GM12878 (cell line): ENCODE measurements at regions not wholly inside any gene's neighbourhood (a gene's known extent, or its start where the extent isn't known, plus 50 kb on each side); places are given as distances from the start of the nearest gene placed in this dataset.

Experiments
- ATAC-seq: fragments of 200-7000 bp; cut with Tn5 transposase; 3 replicates; pipeline ENCODE4 v1.9.1; 2020; ENCODE audit warnings: mild to moderate bottlenecking, moderate library complexity
- BruUV-seq: library from RNA; stranded (reverse); fragments of 400-500 nt; replicated peaks from 2 replicates; lab custom pipeline; 2021; lab: Mats Ljungman, UMichigan
- CTCF ChIA-PET: fragments of 300-600 bp; sonication (Branson Sonifier 250); formaldehyde crosslinking; extraction: SDS; loops from one replicate; lab custom pipeline; 2021; ENCODE audit warnings: inconsistent platforms; lab: Yijun Ruan, JAX
- POLR2A ChIA-PET: fragments of 350-600 bp; formaldehyde crosslinking; extraction: SDS; loops from one replicate; lab custom pipeline; 2021; ENCODE audit warnings: inconsistent platforms; lab: Charles Lee
- RAD21 ChIA-PET: fragments of 300-600 bp; sonication (Branson Sonifier 250); formaldehyde crosslinking; loops from one replicate; lab custom pipeline; 2023; ENCODE audit warnings: antibody characterized with exemption; ENCODE audit not compliant: unreplicated experiment; lab: Charles Lee
- SMC1A ChIA-PET: fragments of 300-600 bp; sonication (Branson Sonifier 250); formaldehyde crosslinking; loops from one replicate; lab custom pipeline; 2023; ENCODE audit not compliant: unreplicated experiment, uncharacterized antibody; lab: Charles Lee
- DNase-seq: peaks from one replicate; pipeline ENCODE4 v3.0.0-alpha.2; 2011; ENCODE audit warnings: low read depth, low spot score
- FAIRE-seq: peaks from 3 replicates; lab custom pipeline; 2011; peaks lifted over from hg19 to GRCh38; lab: Jason Lieb, UNC
- H2AFZ ChIP-seq: 2 replicates; pipeline ENCODE4 v1.6.0; 2011; ENCODE audit warnings: low read depth, low read length, control low read depth; ENCODE audit not compliant: control insufficient read depth
- H3K27ac ChIP-seq: 2 replicates; pipeline ENCODE4 v1.5.1; 2011; ENCODE audit warnings: control low read depth; ENCODE audit not compliant: control insufficient read depth, insufficient read depth
- H3K27me3 ChIP-seq, 2 experiments: replicated peaks in 1 of 2; 2 replicates each; pipeline versions ENCODE4 v1.6.0 to v1.6.1; 2011; ENCODE audit warnings: low read length in 1 of 2; ENCODE audit not compliant: control insufficient read depth in 2 of 2, insufficient read depth in 2 of 2
- H3K36me3 ChIP-seq, 2 experiments: 2 replicates each; pipeline ENCODE4 v1.5.1; 2011; ENCODE audit warnings: low read length in 1 of 2; ENCODE audit not compliant: control insufficient read depth in 2 of 2, insufficient read depth in 2 of 2
- H3K4me1 ChIP-seq: 2 replicates; pipeline ENCODE4 v1.6.1; 2011; ENCODE audit warnings: mild to moderate bottlenecking, low read length, moderate library complexity, mixed read lengths; ENCODE audit not compliant: control insufficient read depth, insufficient read depth
- H3K4me2 ChIP-seq: 2 replicates; pipeline ENCODE4 v1.6.0; 2011; ENCODE audit warnings: control low read depth; ENCODE audit not compliant: control insufficient read depth, insufficient read depth
- H3K4me3 ChIP-seq: fragments of 200-600 bp; sonication (generic); 2 replicates; pipeline ENCODE4 v1.5.1; 2016
- H3K79me2 ChIP-seq: 2 replicates; pipeline ENCODE4 v1.6.0; 2011; ENCODE audit warnings: low read length; ENCODE audit not compliant: control insufficient read depth, insufficient read depth
- H3K9ac ChIP-seq: 2 replicates; pipeline ENCODE4 v1.8.0; 2011; ENCODE audit warnings: low read length, control low read depth, mixed read lengths; ENCODE audit not compliant: control insufficient read depth, insufficient read depth
- H3K9me3 ChIP-seq: replicated peaks from 3 replicates; pipeline ENCODE4 v1.5.1; 2011; ENCODE audit warnings: mild to moderate bottlenecking, low read length; ENCODE audit not compliant: control insufficient read depth, insufficient read depth
- H4K20me1 ChIP-seq: 2 replicates; pipeline ENCODE4 v1.6.0; 2011; ENCODE audit not compliant: control insufficient read depth, insufficient read depth
- ATF7 ChIP-seq: fragments of 450-650 bp; IDR thresholded peaks from 2 replicates; pipeline ENCODE4 v1.6.1; 2016; ENCODE audit warnings: low read depth, mild to moderate bottlenecking
- BCL11A ChIP-seq: IDR thresholded peaks from 2 replicates; pipeline ENCODE4 v1.6.1; 2011; ENCODE audit warnings: low read depth, low read length
- CBX3 ChIP-seq: fragments of 200-600 bp; sonication (generic); IDR thresholded peaks from 2 replicates; pipeline ENCODE4 v1.6.1; 2016; ENCODE audit warnings: low read depth, borderline replicate concordance
- CBX5 ChIP-seq: sonication (generic); IDR thresholded peaks from 2 replicates; pipeline ENCODE4 v1.6.1; 2016; ENCODE audit warnings: low read depth, moderate library complexity, mild to moderate bottlenecking, inconsistent platforms
- ESRRA ChIP-seq: IDR thresholded peaks from 2 replicates; pipeline ENCODE4 v1.6.1; 2012; ENCODE audit warnings: mild to moderate bottlenecking, low read length, improper control_type of control experiment
- IRF4 ChIP-seq: IDR thresholded peaks from 2 replicates; pipeline ENCODE4 v1.6.1; 2011; ENCODE audit warnings: low read depth, low read length
- SPI1 ChIP-seq: IDR thresholded peaks from 2 replicates; pipeline ENCODE4 v1.6.1; 2011; ENCODE audit warnings: low read depth, mild to moderate bottlenecking, low read length, moderate library complexity, borderline replicate concordance; ENCODE audit not compliant: insufficient read depth
- TBL1XR1 ChIP-seq: IDR thresholded peaks from 2 replicates; pipeline ENCODE4 v1.6.1; 2012; ENCODE audit warnings: low read depth, low read length, improper control_type of control experiment
- TCF7 ChIP-seq: IDR thresholded peaks from 2 replicates; pipeline ENCODE4 v1.6.1; 2014; ENCODE audit warnings: antibody characterized with exemption, borderline replicate concordance
- WGBS: methylation state at CpG from one replicate; pipeline ENCODE4 v1.1.6; 2016; ENCODE audit warnings: low lambda C conversion rate; ENCODE audit not compliant: insufficient replicate concordance, insufficient coverage; ENCODE audit errors: missing lambda C conversion rate; 5-methylcytosine and 5-hydroxymethylcytosine counted together
- in situ Hi-C: fragments of 300-500 bp; cut with MboI; formaldehyde crosslinking; loops from 9 replicates; pipeline ENCODE4 v1.14.3; 2018; ENCODE audit warnings: mixed read lengths
- intact Hi-C: fragments of 100-400 bp; cut with micrococcal nuclease; formaldehyde crosslinking; loops from one replicate; pipeline ENCODE4 v1.14.2; 2022; ENCODE audit not compliant: unreplicated experiment
- TF ChIP-seq, protein P1 (sequence below): fragments of 450-650 bp; formaldehyde crosslinking; IDR thresholded peaks from 2 replicates; pipeline ENCODE4 v1.4.0; 2022; ENCODE audit warnings: mild to moderate bottlenecking, moderate library complexity
- TF ChIP-seq, protein P2 (sequence below): fragments of 450-650 bp; formaldehyde crosslinking; IDR thresholded peaks from 2 replicates; pipeline ENCODE4 v1.5.0; 2022; ENCODE audit warnings: mild to moderate bottlenecking, missing genetic modification characterization
- TF ChIP-seq, protein P3 (sequence below): fragments of 450-650 bp; IDR thresholded peaks from 2 replicates; pipeline ENCODE4 v1.6.1; 2016; ENCODE audit warnings: mild to moderate bottlenecking
- TF ChIP-seq, protein P4 (sequence below): fragments of 450-650 bp; IDR thresholded peaks from 2 replicates; pipeline ENCODE4 v1.6.1; 2017; ENCODE audit warnings: low read depth, mild to moderate bottlenecking, moderate library complexity

DNA sequence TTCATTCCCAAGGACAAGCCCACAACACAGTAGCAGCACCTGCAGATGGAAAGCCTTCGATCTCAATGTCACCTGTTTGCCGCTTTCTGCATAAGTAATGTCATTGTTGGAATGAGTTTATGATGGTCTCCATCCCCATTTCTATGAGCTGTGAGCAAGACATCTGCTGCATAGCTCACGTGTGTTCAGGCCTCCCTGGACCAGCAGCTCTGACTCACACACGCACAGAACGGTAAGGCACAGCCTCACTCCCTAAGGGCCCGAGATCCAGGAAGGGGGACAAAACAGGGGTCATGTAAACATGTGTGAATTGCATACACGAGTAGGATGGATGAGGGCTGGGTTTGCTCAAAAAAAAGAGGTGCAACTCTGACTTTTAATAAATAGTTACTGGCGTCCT is 223.1 kb downstream of the SOX9 start (continued):
- TF ChIP-seq, protein P1, sequence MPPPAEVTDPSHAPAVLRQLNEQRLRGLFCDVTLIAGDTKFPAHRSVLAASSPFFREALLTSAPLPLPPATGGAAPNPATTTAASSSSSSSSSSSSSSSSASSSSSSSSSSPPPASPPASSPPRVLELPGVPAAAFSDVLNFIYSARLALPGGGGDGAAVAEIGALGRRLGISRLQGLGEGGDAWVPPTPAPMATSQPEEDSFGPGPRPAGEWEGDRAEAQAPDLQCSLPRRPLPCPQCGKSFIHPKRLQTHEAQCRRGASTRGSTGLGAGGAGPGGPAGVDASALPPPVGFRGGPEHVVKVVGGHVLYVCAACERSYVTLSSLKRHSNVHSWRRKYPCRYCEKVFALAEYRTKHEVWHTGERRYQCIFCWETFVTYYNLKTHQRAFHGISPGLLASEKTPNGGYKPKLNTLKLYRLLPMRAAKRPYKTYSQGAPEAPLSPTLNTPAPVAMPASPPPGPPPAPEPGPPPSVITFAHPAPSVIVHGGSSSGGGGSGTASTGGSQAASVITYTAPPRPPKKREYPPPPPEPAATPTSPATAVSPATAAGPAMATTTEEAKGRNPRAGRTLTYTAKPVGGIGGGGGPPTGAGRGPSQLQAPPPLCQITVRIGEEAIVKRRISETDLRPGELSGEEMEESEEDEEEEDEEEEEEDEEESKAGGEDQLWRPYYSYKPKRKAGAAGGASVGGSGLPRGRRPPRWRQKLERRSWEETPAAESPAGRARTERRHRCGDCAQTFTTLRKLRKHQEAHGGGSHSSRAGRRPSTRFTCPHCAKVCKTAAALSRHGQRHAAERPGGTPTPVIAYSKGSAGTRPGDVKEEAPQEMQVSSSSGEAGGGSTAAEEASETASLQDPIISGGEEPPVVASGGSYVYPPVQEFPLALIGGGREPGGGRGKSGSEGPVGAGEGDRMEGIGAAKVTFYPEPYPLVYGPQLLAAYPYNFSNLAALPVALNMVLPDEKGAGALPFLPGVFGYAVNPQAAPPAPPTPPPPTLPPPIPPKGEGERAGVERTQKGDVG (CRISPR knock-in tag), result no peak

DNA sequence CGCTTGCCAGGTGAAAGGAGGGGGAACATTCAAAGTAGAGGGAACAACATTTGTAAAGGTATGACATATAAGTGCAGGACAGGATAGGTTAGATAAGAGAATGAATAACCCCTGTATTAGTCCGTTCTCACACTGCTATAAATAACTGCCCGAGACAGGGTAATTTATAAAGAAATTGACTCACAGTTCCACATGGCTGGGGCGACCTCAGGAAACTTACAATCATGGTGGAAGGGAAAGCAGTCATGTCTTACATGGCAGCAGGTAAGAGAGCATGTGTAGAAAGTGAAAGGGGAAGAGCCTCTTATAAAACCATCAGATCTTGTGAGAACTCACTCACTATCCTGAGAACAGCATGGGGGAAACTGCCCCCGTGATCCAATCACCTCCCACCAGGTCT is 223.8 kb downstream of the SOX9 start:
- Histone ChIP-seq H3K9ac (no peak overlapping the region), H3K4me1 (no peaks in the 10 kb centered on the region), H3K9me3 (peaks cover 9% of the 10 kb centered on the region; the same call in 2 of the 3 replicates), H2AFZ (no peak overlapping the region), H3K27me3 (no peaks in the 10 kb centered on the region), H3K36me3 (no peaks in the 10 kb centered on the region), H3K27ac (no peak overlapping the region), H3K4me3 (no peak overlapping the region), H3K4me2 (no peak overlapping the region), H3K79me2 (no peaks in the 10 kb centered on the region), H4K20me1 (no peaks in the 10 kb centered on the region)
- RAD21 ChIA-PET, result no interaction called here
- CTCF ChIA-PET, result no interaction called here
- in situ Hi-C loops (no loop called here), intact Hi-C loops (no loop called here)
- POLR2A ChIA-PET, result no interaction called here
- FAIRE-seq (no peak), DNase-seq (no peak), ATAC-seq (peak; percentile 31)
- no TSS peak for BruUV-seq
- 2% methylated on average over 5 of the region's 5 CpGs for WGBS
- SMC1A ChIA-PET, result no interaction called here
- TF ChIP-seq BCL11A (no peak), CBX5 (peak; percentile 80; the same call in 1 of the 2 replicates), TCF7 (no peak), IRF4 (no peak), ATF7 (no peak), TBL1XR1 (no peak), ESRRA (no peak), SPI1 (no peak), CBX3 (no peak)
- TF ChIP-seq, protein P2, sequence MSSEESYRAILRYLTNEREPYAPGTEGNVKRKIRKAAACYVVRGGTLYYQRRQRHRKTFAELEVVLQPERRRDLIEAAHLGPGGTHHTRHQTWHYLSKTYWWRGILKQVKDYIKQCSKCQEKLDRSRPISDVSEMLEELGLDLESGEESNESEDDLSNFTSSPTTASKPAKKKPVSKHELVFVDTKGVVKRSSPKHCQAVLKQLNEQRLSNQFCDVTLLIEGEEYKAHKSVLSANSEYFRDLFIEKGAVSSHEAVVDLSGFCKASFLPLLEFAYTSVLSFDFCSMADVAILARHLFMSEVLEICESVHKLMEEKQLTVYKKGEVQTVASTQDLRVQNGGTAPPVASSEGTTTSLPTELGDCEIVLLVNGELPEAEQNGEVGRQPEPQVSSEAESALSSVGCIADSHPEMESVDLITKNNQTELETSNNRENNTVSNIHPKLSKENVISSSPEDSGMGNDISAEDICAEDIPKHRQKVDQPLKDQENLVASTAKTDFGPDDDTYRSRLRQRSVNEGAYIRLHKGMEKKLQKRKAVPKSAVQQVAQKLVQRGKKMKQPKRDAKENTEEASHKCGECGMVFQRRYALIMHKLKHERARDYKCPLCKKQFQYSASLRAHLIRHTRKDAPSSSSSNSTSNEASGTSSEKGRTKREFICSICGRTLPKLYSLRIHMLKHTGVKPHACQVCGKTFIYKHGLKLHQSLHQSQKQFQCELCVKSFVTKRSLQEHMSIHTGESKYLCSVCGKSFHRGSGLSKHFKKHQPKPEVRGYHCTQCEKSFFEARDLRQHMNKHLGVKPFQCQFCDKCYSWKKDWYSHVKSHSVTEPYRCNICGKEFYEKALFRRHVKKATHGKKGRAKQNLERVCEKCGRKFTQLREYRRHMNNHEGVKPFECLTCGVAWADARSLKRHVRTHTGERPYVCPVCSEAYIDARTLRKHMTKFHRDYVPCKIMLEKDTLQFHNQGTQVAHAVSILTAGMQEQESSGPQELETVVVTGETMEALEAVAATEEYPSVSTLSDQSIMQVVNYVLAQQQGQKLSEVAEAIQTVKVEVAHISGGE, result no peak
- TF ChIP-seq, protein P3, sequence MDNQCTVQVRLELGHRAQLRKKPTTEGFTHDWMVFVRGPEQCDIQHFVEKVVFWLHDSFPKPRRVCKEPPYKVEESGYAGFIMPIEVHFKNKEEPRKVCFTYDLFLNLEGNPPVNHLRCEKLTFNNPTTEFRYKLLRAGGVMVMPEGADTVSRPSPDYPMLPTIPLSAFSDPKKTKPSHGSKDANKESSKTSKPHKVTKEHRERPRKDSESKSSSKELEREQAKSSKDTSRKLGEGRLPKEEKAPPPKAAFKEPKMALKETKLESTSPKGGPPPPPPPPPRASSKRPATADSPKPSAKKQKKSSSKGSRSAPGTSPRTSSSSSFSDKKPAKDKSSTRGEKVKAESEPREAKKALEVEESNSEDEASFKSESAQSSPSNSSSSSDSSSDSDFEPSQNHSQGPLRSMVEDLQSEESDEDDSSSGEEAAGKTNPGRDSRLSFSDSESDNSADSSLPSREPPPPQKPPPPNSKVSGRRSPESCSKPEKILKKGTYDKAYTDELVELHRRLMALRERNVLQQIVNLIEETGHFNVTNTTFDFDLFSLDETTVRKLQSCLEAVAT, result no peak
- TF ChIP-seq, protein P4, sequence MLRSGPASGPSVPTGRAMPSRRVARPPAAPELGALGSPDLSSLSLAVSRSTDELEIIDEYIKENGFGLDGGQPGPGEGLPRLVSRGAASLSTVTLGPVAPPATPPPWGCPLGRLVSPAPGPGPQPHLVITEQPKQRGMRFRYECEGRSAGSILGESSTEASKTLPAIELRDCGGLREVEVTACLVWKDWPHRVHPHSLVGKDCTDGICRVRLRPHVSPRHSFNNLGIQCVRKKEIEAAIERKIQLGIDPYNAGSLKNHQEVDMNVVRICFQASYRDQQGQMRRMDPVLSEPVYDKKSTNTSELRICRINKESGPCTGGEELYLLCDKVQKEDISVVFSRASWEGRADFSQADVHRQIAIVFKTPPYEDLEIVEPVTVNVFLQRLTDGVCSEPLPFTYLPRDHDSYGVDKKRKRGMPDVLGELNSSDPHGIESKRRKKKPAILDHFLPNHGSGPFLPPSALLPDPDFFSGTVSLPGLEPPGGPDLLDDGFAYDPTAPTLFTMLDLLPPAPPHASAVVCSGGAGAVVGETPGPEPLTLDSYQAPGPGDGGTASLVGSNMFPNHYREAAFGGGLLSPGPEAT, result 0 out of 2 replicates have a peak, but pooled peaks have one; percentile 30
